GM12874 (cell line): ENCODE measurements at regions not wholly inside any gene's neighbourhood (a gene's known extent, or its start where the extent isn't known, plus 50 kb on each side); places are given as distances from the start of the nearest gene placed in this dataset.

Experiments
- CTCF ChIP-seq: IDR thresholded peaks from 2 replicates; pipeline ENCODE4 v1.5.1; 2011; ENCODE audit warnings: low read depth, mild to moderate bottlenecking, control low read depth, low read length, moderate library complexity; ENCODE audit not compliant: insufficient read depth

GRCh38 chr12:43118881-43119280 lies 433.1 kb downstream of the ADAMTS20 start:
- TF ChIP-seq CTCF = no peak

- no peak for TF ChIP-seq CTCF
Measured at GRCh38 chr12:43118234-43118633, 433.8 kb downstream of the ADAMTS20 start.

DNA sequence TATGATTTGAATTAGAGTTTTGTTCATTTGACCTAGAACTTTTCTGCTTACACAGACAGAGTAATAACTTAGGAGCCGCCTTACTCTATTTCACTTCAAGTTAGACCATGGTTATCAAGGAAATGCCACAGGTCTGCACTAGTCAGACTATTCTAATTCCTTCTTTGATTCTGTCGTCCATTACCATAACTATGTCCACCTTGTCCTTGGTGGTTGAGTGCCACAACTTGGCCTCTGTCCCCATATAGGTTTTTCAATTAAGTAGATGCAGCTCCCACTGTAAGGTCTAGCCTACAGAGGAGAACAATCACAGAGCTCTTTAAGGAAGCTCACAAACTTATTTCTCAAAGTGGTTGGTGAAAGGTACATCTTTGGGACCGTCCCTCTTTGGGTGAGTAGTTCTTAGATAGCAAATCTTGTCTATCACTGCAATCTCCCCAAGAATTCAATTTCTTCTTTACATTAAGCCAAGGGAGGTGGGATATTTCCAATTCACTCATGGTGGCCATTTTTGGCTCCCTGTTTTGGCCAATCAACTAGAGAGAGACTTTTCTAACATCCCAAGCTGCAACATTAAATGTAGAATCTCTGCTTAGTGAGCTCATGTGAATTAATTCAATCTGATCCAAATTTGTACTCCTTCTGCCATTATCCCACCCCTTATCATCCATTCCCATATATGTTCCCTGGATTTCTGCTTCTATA lies 434.6 kb downstream of the ADAMTS20 start:
- TF ChIP-seq CTCF = no peak

DNA sequence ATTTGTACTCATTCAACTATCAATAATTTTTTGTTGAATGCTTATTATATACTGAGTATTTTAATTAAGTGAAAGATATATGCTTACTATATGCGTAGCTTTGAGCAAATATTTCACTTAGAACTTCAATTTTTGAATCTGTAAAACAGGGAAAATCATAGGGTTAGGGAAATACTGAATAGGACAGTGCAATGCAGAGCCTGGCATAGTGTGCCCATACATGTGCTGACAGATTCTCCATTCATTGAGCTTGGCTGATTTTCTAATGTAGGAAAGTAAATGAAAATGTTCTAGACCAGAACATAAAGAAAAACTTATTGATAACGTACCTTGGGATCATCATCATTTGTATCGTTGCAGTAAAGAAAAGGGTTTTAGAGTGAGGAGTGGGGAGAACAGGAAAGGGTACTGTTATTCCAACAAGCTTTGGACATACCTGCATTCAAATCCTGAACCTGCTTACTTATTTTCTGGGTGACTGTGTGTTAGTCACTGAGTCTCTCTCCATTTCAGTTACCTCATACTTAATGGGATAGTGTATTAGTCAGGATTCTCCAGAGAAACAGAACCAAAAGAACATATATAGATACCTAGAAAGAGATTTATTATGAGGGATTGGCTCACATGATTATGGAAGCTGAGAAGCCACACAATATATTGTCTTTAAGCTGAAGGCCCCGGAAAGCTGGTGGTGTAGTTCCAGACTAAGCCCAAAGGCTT lies 436.4 kb downstream of the ADAMTS20 start:
- TF ChIP-seq CTCF = no peak

DNA sequence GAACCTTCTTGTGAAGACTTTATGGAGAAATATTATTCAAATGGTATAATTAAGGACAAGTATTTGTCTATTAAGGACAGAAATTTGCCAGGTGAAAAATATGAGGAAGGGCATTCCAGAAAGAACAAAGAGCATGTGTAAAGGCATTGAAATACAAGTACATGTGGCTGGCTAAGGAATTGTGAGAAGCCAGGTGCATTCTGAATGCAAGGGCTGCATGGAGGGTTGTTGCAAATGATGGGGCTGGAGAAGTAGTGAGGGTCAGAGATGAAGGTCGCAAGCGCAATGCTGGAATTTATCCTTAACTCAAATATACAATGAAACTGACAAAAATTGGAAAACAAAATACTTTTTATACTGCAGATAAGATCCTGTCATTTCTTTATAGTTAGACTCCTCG lies 437.7 kb downstream of the ADAMTS20 start:
- TF ChIP-seq CTCF = no peak

DNA sequence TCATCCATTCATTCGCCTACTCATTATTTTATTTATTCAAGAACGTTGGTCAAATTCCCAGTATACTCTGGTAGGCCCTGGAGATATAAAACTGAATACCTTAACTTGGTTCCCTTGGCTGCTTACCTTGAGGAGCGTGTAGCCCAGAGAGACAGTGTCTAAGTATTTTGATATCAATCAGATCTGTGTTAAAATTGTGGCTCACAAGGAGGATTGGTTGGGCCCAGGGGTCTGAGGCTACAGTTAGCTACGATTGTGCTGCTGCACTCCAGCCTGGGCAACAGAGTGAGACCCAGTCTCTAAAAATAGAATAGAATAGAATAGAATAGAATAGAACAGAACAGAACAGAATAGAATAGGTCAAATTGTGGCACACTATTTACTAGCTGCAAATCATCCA lies 438.4 kb downstream of the ADAMTS20 start:
- no peak for TF ChIP-seq CTCF

DNA sequence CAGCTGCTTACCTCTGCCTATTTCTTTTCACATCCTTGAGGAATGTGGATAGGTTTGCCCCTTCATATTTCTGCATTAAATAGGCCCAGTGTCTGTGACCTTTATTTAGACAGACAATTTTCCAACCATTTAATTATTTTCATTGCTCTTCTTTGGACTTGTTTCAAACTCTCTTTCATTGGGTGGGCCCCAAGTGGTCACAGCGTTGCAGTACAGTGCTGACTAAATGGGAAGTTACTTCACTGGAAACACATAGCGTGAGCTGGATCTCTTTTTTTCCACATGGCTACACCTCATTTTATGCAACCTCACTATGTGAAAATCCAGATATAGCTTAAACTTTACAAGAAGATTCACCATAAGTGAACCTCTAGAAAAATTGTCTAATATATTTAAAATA lies 438.9 kb downstream of the ADAMTS20 start:
- no peak for TF ChIP-seq CTCF
